ENCODE measurements at regions not wholly inside any gene's neighbourhood (a gene's known extent, or its start where the extent isn't known, plus 50 kb on each side); places are given as distances from the start of the nearest gene placed in this dataset.

DNA sequence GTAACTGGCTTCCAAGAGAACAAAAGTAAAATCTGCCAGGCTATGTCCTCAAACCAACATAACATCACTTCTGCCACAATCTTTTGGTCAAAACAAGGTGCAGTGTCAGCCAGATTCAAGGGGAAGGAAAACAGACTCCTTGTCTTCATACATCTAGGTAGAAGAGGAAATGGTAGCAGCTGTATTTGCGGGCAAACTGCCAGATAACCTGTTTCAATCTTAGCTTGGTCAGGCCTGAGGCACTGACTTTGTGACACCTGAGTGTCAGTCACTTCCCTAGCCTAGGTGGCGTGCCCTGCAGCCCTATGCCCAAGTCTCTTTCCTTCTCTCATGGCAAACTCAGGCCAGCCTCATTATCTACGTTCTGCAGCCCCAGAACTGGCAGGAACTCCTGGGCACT is 146.2 kb upstream of the JADE1 start:
- Histone ChIP-seq H3K4me1 (replicated peaks; ENCODE audit: insufficient read depth) (no peaks in the 10 kb centered on the region), H3K9me3 (ENCODE audit: insufficient read depth, low read depth) (no peaks in the 10 kb centered on the region), H3K79me2 (ENCODE audit: low read depth) (no peaks in the 10 kb centered on the region), H2AFZ (no peak overlapping the region), H3K9me2 (ENCODE audit: insufficient read depth) (no peaks in the 10 kb centered on the region), H3K4me3 (no peak overlapping the region), H3K36me3 (ENCODE audit: low read depth) (no peaks in the 10 kb centered on the region), H3K4me2 (no peak overlapping the region), H3K27me3 (ENCODE audit: insufficient read depth, low read depth) (no peaks in the 10 kb centered on the region), H3K27ac (no peak overlapping the region), H3F3A (ENCODE audit: insufficient read depth, low read depth) (no peaks in the 10 kb centered on the region), H4K20me1 (ENCODE audit: insufficient read depth) (no peaks in the 10 kb centered on the region)
- TF ChIP-seq, protein P1, sequence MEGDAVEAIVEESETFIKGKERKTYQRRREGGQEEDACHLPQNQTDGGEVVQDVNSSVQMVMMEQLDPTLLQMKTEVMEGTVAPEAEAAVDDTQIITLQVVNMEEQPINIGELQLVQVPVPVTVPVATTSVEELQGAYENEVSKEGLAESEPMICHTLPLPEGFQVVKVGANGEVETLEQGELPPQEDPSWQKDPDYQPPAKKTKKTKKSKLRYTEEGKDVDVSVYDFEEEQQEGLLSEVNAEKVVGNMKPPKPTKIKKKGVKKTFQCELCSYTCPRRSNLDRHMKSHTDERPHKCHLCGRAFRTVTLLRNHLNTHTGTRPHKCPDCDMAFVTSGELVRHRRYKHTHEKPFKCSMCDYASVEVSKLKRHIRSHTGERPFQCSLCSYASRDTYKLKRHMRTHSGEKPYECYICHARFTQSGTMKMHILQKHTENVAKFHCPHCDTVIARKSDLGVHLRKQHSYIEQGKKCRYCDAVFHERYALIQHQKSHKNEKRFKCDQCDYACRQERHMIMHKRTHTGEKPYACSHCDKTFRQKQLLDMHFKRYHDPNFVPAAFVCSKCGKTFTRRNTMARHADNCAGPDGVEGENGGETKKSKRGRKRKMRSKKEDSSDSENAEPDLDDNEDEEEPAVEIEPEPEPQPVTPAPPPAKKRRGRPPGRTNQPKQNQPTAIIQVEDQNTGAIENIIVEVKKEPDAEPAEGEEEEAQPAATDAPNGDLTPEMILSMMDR (conservative IDR thresholded peaks at IDR 0.05) = no peak
- TF ChIP-seq EZH2 (IDR thresholded peaks at IDR 0.05; ENCODE audit: low read depth) = no peak
- POLR2A ChIA-PET (ENCODE audit: unreplicated experiment) = no interaction called here
- intact Hi-C loops (cut with micrococcal nuclease; ENCODE audit: unreplicated experiment) = no loop called here
- CTCF ChIA-PET = no interaction called here
- no TSS peak for BruUV-seq (replicated peaks)
- DNase-seq = peak in 1 of 2 experiments; percentile 14

DNA sequence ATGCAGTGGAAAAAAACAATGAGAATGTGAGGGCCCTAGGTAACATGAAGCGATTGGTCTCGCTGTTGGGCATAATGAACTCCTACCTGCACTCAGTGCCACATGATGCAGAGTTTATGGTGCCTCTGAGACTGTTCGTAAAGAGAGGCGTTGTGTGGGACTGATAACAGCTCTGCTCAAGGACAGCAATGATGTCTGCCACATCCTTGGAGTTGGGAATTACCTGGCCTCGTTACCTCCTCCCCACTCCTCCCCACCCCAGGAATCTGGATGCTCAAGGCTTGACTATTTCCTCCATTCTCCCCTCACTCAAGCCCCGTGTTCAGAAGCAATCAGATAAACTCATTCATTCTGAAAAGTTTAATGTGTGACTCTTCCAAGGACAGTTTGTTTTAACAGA is 148.0 kb upstream of the JADE1 start:
- TF ChIP-seq EZH2 (IDR thresholded peaks at IDR 0.05; ENCODE audit: low read depth) = no peak
- TF ChIP-seq, protein P1 (conservative IDR thresholded peaks at IDR 0.05) = no peak
- Histone ChIP-seq H3K36me3 (ENCODE audit: low read depth) (no peaks in the 10 kb centered on the region), H3K4me2 (no peak overlapping the region), H3K79me2 (ENCODE audit: low read depth) (no peaks in the 10 kb centered on the region), H3K9me3 (ENCODE audit: insufficient read depth, low read depth) (no peaks in the 10 kb centered on the region), H3K27me3 (ENCODE audit: insufficient read depth, low read depth) (no peaks in the 10 kb centered on the region), H4K20me1 (ENCODE audit: insufficient read depth) (no peaks in the 10 kb centered on the region), H3K9me2 (ENCODE audit: insufficient read depth) (no peaks in the 10 kb centered on the region), H3K27ac (no peak overlapping the region), H3K4me3 (no peak overlapping the region), H2AFZ (no peak overlapping the region), H3K4me1 (replicated peaks; ENCODE audit: insufficient read depth) (no peaks in the 10 kb centered on the region), H3F3A (ENCODE audit: insufficient read depth, low read depth) (no peaks in the 10 kb centered on the region)
- intact Hi-C loops (cut with micrococcal nuclease; ENCODE audit: unreplicated experiment) = no loop called here
- BruUV-seq (replicated peaks) = no TSS peak
- POLR2A ChIA-PET (ENCODE audit: unreplicated experiment) = no interaction called here
- DNase-seq = no peak
- CTCF ChIA-PET = no interaction called here

DNA sequence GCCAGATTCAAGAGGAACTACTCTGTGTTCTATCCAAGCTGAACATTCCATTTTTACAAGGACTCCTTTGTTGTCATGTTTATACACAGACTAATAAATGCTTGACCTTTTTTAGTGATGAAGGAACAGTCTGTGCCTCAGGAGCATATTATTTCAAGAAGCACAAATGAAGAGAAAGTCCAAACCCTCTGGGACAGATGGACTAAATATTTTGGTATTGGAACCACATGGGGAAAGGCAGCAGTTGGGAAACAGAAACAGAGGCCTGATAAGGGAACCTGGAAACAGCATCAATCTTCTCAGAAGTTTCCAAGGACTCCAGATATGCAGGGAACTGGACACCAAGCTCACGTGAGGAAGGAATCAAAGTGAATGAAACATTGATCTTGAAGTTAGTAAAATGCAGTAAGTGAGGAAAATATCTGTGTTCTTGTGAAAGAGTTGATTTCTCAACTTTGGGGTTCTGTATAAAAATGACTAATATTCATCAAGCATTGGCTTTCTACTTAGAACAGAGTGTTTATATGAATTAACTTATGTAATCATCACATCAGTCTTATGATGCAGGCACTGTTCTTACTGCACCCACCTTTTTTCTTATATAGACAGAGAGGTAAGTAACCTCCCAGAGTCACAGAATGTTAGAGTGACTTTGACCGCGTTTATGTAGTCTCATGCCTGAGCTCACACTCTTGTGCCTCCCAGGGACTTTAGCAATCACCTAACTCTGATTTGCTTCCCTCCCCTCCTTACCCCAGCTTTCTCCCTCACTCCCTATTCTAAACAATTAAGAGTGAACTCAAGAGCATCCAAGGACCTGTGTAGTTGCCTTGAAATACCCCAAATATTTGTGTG is 148.9 kb upstream of the JADE1 start:
- no peaks in the 10 kb centered on the region for H3F3A ChIP-seq (ENCODE audit: insufficient read depth, low read depth)
- ChIA-PET POLR2A (ENCODE audit: unreplicated experiment) (no interaction called here), CTCF (no interaction called here)
- no peaks in the 10 kb centered on the region for H3K9me3 ChIP-seq (ENCODE audit: insufficient read depth, low read depth)
- H4K20me1 ChIP-seq (ENCODE audit: insufficient read depth) = no peaks in the 10 kb centered on the region
- DNase-seq = no peak
- H3K27ac ChIP-seq = no peak overlapping the region
- H3K79me2 ChIP-seq (ENCODE audit: low read depth) = no peaks in the 10 kb centered on the region
- TF ChIP-seq EZH2 (IDR thresholded peaks at IDR 0.05; ENCODE audit: low read depth) = no peak
- TF ChIP-seq, protein P1 (conservative IDR thresholded peaks at IDR 0.05) = no peak
- H3K9me2 ChIP-seq (ENCODE audit: insufficient read depth) = no peaks in the 10 kb centered on the region
- no peaks in the 10 kb centered on the region for H3K4me1 ChIP-seq (replicated peaks; ENCODE audit: insufficient read depth)
- H3K36me3 ChIP-seq (ENCODE audit: low read depth) = no peaks in the 10 kb centered on the region
- no peak overlapping the region for H3K4me3 ChIP-seq
- intact Hi-C loops (cut with micrococcal nuclease; ENCODE audit: unreplicated experiment) = no loop called here
- no peaks in the 10 kb centered on the region for H3K27me3 ChIP-seq (ENCODE audit: insufficient read depth, low read depth)
- BruUV-seq (replicated peaks) = no TSS peak
- H2AFZ ChIP-seq = no peak overlapping the region
- no peak overlapping the region for H3K4me2 ChIP-seq
